Smooth muscle cell of the brain vasculature (primary cell): ENCODE measurements at regions not wholly inside any gene's neighbourhood (a gene's known extent, or its start where the extent isn't known, plus 50 kb on each side); places are given as distances from the start of the nearest gene placed in this dataset.
A peak's percentile ranks its signal among the peaks of the same experiment; 100 is the strongest.

Experiments used
- DNase-seq: peaks from one replicate; pipeline ENCODE4 v3.0.0-alpha.2; 2012; ENCODE audit warnings: low read depth, low spot score

- no peak for DNase-seq
These were observed 159.2 kb downstream of the ANKRD60 start for GRCh38 chr20:58069207-58069606.

GRCh38 chr20:58065508-58066361 is 162.7 kb downstream of the ANKRD60 start:
- DNase-seq, result no peak

- no peak for DNase-seq
These were observed 163.9 kb downstream of the ANKRD60 start for GRCh38 chr20:58064411-58065010.

DNA sequence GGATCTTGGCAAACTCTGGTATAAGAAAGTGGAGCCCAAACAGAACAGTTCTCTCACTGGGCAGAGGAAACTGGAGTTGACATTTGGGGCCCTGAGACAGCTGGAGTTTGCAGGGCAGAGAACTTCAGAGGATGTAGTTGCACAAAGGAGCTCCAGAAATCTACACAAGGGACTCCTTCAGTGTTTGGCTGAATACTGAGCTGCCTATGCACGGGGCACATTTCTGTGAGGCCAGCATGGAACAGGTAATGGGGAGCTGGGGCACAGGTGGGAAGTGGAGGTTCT is 169.3 kb downstream of the ANKRD60 start:
- DNase-seq, result no peak

GRCh38 chr20:58058421-58059259 is 169.8 kb downstream of the ANKRD60 start:
- DNase-seq, result no peak

DNA sequence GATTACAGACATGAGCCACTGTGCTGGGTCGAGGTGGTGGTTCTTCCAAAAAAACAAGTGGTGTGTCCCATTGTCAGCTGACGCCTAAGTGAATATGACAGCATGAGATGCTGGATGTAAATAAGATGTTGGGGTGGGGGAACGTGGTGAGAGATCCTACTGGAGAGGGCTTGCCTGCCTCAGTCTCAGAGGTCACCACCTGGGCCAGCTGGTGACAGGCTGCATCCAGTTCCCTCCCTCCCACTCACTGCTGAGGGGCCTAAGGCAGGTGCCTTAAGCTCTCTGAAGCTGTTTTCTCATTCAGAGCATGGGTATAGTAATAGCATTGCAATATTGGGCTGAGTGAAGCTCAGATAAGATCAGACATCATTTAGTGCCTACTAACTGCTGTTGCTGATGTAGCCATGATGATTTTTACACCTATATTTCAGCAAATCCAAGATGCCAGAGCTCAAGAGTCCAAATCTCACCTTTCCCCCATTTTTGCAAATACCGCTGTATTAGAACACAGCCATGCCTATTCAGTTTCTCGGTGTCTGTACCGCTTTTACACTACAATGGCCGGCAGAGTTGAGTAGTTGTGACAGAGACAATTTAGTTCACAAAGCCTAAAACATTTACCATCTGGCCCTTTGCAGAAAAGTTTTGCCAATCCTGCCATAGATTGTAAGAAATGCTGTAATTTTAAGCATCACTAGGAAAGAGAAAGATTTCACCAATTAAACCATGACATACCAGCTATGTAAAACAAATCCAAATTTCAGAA is 171.3 kb downstream of the ANKRD60 start:
- DNase-seq, result no peak

DNA sequence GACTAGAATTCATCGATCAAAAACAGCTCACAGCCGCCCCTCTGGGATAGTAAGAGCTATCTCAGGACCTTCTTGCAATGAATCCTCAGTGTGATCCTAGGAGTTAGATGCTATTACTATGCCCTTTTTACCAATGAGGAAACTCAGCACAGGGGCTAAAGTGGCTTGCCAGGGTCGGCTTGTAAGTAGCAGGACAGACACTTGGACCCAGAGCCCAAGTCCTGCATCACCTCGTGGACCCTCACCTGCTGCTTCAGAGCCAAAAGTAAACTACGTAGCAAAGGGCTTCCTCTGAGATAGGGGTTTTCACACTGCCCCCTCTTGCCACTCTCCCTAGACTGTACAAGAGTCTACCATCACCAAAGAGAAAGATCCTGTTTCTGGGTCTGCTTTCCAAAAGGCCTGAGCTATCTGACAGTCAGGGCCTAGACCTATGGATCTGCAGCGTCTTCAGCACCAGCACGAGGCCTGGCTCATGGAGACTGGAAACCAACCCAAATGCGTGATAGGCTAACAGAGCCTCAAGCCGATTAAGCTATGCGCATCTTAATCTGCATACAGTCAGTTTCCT is 172.3 kb downstream of the ANKRD60 start:
- no peak for DNase-seq

- DNase-seq, result no peak
These were observed 173.6 kb downstream of the ANKRD60 start for GRCh38 chr20:58054780-58055373.

GRCh38 chr20:58054082-58054779 is 174.2 kb downstream of the ANKRD60 start:
- DNase-seq, result no peak

DNA sequence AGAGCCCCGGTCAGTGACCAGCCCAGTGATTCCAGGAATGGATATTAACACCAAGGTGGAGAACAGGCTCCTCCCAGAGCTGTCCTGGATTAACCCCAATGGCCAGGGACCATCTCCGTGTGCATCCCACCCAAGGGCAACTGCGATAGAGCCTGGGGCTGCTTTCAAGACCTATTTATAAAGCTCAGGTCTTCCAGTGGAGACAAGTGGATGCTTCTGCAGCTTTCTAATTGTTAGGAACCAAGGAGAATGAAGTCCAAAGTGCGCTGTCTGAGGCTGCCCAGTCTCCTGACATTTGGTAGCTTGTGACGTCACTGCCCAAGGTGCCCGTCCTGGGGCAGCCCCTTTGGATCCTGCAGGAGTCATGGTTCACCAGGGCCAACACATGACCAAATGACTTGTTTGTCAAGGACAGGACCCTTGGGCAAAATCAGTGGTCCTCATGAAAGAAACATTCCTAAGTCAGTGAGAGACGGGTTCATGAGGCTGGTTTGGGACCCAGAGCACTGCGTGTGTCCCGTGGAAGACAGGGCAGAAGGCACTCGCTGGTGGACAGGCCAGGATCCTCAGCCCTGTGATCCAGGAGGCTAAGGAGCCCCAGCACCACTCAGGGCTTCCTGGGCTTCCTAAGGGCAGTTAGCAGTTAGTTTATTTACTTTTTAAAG is 174.9 kb downstream of the ANKRD60 start:
- no peak for DNase-seq

- no peak for DNase-seq
These were observed 177.1 kb downstream of the ANKRD60 start for GRCh38 chr20:58051367-58051766.

DNA sequence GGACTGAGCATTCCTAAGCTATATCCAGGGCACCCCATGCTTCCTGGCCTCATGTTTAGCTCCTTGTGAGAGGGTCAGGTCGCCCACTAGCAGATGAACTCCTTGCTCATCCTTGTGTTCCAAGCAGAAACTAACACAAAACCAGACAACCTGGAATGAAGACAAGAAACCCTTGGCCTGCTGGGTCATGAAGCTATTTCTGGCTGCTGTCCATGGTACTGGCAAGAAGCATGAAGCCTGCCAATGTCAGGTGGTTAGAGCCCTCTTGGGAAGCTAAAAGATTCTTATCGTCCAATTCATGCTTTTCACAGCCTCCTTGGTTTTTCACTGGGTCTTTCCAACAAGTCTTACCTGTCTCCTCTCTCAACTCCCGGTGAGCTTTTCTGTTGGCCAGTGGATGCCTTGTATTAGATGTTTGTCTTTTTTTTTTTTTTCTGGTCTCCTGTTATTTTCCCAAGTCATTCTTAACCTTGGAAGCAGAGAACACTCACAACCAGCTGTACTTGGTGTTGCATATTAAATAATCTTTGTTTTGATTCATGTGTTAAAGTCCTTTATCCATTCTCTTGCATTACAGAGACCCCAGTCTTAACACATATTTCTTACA is 180.3 kb downstream of the ANKRD60 start:
- DNase-seq, result peak; percentile 23

DNA sequence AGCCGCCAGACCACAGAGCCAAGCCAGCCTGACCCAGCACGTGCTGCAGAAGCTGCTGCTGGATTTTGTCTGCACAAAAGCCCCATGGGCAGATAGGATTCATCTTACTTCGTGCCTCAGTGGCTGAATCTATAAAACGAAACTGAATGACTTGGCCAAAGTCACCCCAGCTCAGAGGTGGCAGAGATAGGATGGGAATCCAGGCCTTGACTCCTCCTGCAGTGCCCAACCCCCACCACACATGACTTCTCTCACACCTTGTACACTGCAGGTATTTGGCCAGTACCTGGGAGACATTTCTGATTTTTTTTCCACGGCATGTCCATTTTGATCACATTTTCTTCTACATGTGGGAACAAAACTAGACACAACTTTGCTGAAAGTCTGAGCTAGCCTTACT is 182.1 kb downstream of the ANKRD60 start:
- no peak for DNase-seq

GRCh38 chr20:58045579-58045978 is 182.9 kb downstream of the ANKRD60 start:
- DNase-seq, result no peak

GRCh38 chr20:58044931-58045555 is 183.4 kb downstream of the ANKRD60 start:
- DNase-seq, result no peak

DNA sequence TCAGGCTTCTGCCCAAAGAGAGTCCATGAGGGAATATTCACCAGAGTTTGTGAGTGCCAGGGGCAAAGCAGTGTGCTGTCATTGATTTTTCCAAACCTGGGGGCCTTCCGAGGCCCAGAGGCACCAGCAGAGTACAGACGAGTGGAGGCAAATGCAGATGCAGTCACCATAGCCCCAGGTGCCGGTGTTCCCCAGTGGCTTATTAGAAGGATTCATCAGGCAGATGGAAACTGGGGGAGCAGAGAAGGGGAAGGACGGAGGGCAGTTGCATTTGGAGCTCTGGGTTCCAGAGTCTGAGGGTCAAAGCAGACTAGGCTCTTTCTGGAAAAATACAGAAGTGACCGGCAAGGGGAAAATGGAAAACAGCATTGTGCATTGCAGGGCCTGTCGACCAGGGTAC is 184.2 kb downstream of the ANKRD60 start:
- DNase-seq, result no peak

DNA sequence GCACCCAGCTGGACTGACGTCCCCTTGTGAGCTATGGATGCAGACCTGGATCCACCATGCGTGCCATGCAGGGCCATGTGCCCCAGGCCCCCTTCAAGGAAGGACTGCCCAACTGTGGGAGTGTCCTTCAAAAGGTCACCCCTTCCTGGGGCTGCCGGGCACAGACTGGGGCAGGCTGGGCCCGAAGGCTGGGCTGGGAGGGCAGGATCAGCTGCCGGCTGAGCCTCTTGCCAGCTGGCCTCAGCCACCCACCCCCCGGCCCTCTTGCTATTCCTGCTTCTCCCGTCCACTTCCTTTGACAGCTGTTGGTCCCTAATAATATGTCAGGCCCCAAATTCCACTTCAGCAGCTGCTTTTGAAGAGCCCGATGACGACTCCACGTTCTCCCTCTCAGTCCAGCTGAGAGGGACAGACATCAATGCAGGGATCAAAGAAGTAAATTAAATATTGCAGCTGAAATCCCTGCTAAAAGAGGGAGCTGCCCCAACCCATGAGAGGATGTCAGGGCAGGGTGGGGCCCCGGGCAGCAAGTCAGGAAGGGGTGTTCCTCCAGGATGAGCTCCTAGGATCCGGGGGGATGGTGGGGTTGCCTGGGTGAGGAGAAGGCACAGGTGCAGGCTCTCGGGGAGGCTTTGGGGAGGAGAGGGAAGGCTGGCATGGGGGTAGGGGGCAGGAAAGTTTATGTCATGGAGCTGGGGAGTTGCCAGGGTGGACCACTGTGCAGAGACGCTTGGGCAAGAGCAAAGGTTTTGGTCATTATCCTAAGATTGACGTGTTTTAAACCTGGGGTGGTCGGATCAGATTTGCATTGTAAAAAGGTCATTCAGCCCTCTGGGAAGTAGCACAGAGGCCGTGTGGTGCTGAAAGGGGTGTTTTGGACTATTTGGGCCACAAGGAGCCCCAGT is 185.0 kb downstream of the ANKRD60 start:
- DNase-seq, result no peak

GRCh38 chr20:58042591-58042990 is 185.9 kb downstream of the ANKRD60 start:
- no peak for DNase-seq
